NB4 (cell line): ENCODE measurements at regions not wholly inside any gene's neighbourhood (a gene's known extent, or its start where the extent isn't known, plus 50 kb on each side); places are given as distances from the start of the nearest gene placed in this dataset.
"Not testable (repeated sequence)": the region's sequence is repeated elsewhere in the genome, so short reads cannot be mapped to it uniquely, and the experiment has no call there.

Source experiments
- DNase-seq: peaks from one replicate; pipeline ENCODE4 v3.0.0; 2010; ENCODE audit warnings: low read depth
- H3K4me3 ChIP-seq: one replicate; pipeline ENCODE4 v1.5.1; 2011; ENCODE audit warnings: mild to moderate bottlenecking, low read depth, low read length, moderate library complexity
- CTCF ChIP-seq: IDR thresholded peaks from one replicate; pipeline ENCODE4 v1.5.1; 2012; ENCODE audit warnings: low read depth, low read length
- MAX ChIP-seq: IDR thresholded peaks from 2 replicates; pipeline ENCODE4 v1.6.1; 2011; ENCODE audit warnings: low read depth, low read length
- MYC ChIP-seq: IDR thresholded peaks from 2 replicates; pipeline ENCODE4 v1.6.1; 2011; ENCODE audit warnings: low read depth, low read length
- POLR2A ChIP-seq: IDR thresholded peaks from 2 replicates; pipeline ENCODE4 v1.6.1; 2011; ENCODE audit warnings: mild to moderate bottlenecking; ENCODE audit not compliant: insufficient read length; ENCODE audit errors: extremely low read depth

- H3K4me3 ChIP-seq: no peak overlapping the region
- no peak for TF ChIP-seq MYC
- no peak for TF ChIP-seq MAX
- no peak for TF ChIP-seq POLR2A
- TF ChIP-seq CTCF: no peak
- DNase-seq: no peak
Measured at GRCh38 chr9:25094518-25094917, 548.8 kb upstream of the IZUMO3 start.

- no peak for DNase-seq
- H3K4me3 ChIP-seq: no peak overlapping the region
Measured at GRCh38 chr9:25078202-25078601, 532.5 kb upstream of the IZUMO3 start.

GRCh38 chr9:25048098-25048724, 502.5 kb upstream of the IZUMO3 start:
- no peak overlapping the region for H3K4me3 ChIP-seq
- no peak for DNase-seq
- no peak for TF ChIP-seq MAX
- TF ChIP-seq MYC: no peak
- TF ChIP-seq CTCF: no peak
- TF ChIP-seq POLR2A: no peak

More at GRCh38 chr9:25078202-25078601, 532.5 kb upstream of the IZUMO3 start:
- TF ChIP-seq POLR2A: no peak
- no peak for TF ChIP-seq MAX
- TF ChIP-seq CTCF: no peak
- no peak for TF ChIP-seq MYC

GRCh38 chr9:25045469-25045868, 499.8 kb upstream of the IZUMO3 start:
- H3K4me3 ChIP-seq, DNase-seq: not testable (repeated sequence)

GRCh38 chr9:25029743-25030142, 484.0 kb upstream of the IZUMO3 start:
- no peak for DNase-seq
- TF ChIP-seq CTCF (no peak), POLR2A (no peak), MAX (no peak), MYC (no peak)

GRCh38 chr9:25025686-25026085, 480.0 kb upstream of the IZUMO3 start:
- TF ChIP-seq MYC (no peak), CTCF (no peak), POLR2A (no peak), MAX (no peak)
- no peak for DNase-seq
- no peak overlapping the region for H3K4me3 ChIP-seq

More at GRCh38 chr9:25029743-25030142, 484.0 kb upstream of the IZUMO3 start:
- H3K4me3 ChIP-seq: no peak overlapping the region
